Skeletal muscle tissue (tissue), 3 donors: ENCODE measurements at regions not wholly inside any gene's neighbourhood (a gene's known extent, or its start where the extent isn't known, plus 50 kb on each side); places are given as distances from the start of the nearest gene placed in this dataset.

ENCODE experiments used
- H3K27ac ChIP-seq: one replicate; pipeline ENCODE4 v1.7.0; 2013; ENCODE audit warnings: mild to moderate bottlenecking, low read depth, low read length, inconsistent platforms
- H3K27me3 ChIP-seq, 3 donors: one replicate each; pipeline ENCODE4 v1.7.0; 2013; ENCODE audit warnings: low read length in 3 of 3; ENCODE audit not compliant: control insufficient read depth in 3 of 3, insufficient read depth in 3 of 3
- H3K36me3 ChIP-seq, 3 donors: one replicate each; pipeline ENCODE4 v1.7.0; 2013; ENCODE audit warnings: low read length in 3 of 3; ENCODE audit not compliant: control insufficient read depth in 3 of 3, insufficient read depth in 3 of 3
- H3K4me1 ChIP-seq, 3 donors: one replicate each; pipeline ENCODE4 v1.7.0; 2013; ENCODE audit warnings: low read length in 3 of 3, mild to moderate bottlenecking in 3 of 3; ENCODE audit not compliant: control insufficient read depth in 3 of 3, insufficient read depth in 3 of 3
- H3K4me3 ChIP-seq, 3 donors: one replicate each; pipeline ENCODE4 v1.7.0; 2013; ENCODE audit warnings: low read length in 3 of 3
- H3K9ac ChIP-seq, 3 donors: one replicate each; pipeline ENCODE4 v1.7.0; 2013; ENCODE audit warnings: low read length in 3 of 3, mild to moderate bottlenecking in 3 of 3, moderate library complexity in 2 of 3, low read depth in 1 of 3
- H3K9me3 ChIP-seq, 3 donors: one replicate each; pipeline ENCODE4 v1.7.0; 2013; ENCODE audit warnings: low read length in 3 of 3; ENCODE audit not compliant: control insufficient read depth in 3 of 3
- donor health status: Osteomylitis.

DNA sequence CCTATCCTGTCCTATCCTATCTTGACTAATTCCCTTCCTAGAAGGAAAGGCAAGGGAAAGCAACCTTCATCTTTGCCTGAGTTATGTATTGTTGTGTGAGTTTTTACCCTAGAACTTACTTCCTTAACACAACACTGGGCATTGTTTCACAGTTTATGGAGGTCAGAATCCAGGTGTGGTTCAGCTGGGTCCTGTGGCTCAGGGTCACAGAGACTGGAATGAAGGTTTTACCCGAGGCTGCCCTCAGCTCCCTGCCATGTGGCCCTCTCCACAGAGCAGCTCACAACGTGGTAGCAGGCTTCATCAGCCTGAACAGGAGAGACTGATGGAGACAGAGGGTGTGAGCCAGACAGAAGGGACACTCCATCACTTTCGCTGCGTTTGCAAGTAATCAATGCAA lies 140.5 kb downstream of the FCRL5 start:
- Histone ChIP-seq H3K9me3 (no peaks in the 10 kb centered on the region), H3K27me3 (peaks cover 0 to 2% (median 0%) of the 10 kb centered on the region in 3 donors), H3K4me1 (no peaks in the 10 kb centered on the region), H3K9ac (no peak overlapping the region), H3K27ac (no peak overlapping the region), H3K4me3 (no peak overlapping the region), H3K36me3 (no peaks in the 10 kb centered on the region)

DNA sequence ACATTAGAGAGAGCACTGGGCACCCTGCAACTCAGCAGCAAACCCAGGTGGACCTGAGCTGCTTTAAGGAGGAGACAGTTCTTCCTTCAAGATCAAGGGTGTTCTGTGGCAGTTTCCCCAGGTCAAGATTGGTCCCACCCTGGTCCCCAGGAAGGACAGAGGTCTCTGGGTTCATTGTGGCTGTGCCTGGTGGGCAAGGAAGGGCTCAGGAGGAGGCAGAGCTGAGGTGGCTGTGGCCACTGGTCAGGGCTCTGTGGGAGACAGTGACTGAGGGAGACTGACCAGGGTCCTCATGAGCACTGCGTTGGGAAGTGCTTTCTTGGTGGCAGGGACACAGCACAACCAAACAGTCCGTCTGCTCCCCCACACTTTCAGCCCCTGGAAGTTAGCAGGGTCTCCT lies 141.3 kb downstream of the FCRL5 start:
- no peak overlapping the region for H3K9ac ChIP-seq
- H3K36me3 ChIP-seq: no peaks in the 10 kb centered on the region
- no peak overlapping the region for H3K27ac ChIP-seq
- no peaks in the 10 kb centered on the region for H3K9me3 ChIP-seq
- no peak overlapping the region for H3K4me3 ChIP-seq
- peaks cover 0 to 2% (median 0%) of the 10 kb centered on the region in 3 donors for H3K27me3 ChIP-seq
- H3K4me1 ChIP-seq: no peaks in the 10 kb centered on the region

DNA sequence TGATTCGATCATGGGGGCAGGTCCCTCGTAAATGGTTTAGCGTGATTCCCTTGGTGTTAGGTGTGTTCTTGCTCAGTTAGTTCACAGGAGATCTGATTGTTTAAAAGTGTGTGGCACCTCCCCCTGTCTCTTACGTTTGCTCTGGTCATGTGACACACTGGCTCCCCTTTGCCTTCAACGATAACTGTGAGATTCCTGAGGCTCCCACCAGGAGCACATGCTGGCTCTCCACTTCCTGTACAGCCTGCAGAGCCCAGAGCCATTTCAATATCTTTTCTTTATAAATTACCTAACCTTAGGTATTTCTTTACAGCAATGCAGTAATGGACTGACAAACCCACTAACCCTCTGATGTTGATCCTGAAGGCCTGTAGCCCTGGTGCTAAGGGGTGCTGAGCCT lies 141.9 kb downstream of the FCRL5 start:
- Histone ChIP-seq H3K36me3 (no peaks in the 10 kb centered on the region), H3K27me3 (peaks cover 0 to 1% (median 0%) of the 10 kb centered on the region in 3 donors), H3K27ac (no peak overlapping the region), H3K4me1 (no peaks in the 10 kb centered on the region), H3K9me3 (no peaks in the 10 kb centered on the region), H3K9ac (no peak overlapping the region), H3K4me3 (no peak overlapping the region)

DNA sequence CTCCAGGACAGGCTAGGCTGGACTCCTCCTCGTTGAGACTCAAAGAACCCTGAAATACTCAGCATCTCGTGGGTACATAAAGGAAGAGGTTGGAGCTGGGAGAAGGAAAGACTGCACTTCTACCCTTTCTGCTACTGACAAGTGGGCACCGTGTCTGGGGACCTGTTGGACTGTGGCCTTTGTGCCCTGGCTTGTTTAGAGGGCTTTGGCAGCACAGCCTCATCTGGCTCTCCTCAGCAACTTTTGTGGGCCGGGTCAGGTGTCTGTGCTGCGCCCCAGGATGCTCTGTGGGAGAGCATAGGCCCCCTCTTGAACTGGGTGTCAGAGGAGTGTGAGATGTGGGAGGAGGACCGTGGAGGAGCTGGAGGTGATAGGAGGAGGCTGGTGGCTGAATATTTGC lies 142.4 kb downstream of the FCRL5 start:
- Histone ChIP-seq H3K4me3 (no peak overlapping the region), H3K36me3 (no peaks in the 10 kb centered on the region), H3K27ac (no peak overlapping the region), H3K4me1 (no peaks in the 10 kb centered on the region), H3K27me3 (no peaks in the 10 kb centered on the region), H3K9ac (no peak overlapping the region), H3K9me3 (no peaks in the 10 kb centered on the region)

DNA sequence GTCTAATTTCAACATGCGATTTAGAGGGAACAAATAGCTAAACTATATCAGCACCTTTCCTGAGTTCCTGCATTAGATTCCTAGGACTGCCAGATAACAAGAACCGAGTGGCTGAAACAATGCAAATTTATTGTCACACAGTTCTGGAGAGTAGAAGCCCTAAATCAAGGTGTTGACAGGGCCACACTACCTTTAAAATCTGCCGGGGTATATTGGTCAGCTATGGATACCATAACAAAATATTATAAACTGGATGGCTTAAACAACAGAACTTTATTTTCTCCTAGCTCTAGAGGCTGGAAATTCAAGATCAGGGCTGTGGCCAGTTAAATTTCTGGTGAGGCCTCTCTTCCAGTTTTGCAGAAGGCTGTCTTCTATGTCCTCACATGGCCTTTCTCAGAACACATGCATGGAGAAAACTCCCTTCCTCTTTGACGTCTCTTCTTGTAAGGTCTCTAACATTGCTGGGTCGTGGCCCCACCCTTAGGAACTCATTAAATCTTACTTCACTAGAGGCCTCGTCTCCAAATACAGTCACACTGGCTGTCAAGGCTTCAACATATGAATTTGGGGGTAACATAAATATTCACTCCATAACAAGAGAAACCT lies 144.3 kb downstream of the FCRL5 start:
- Histone ChIP-seq H3K9me3 (no peaks in the 10 kb centered on the region), H3K9ac (no peak overlapping the region), H3K27me3 (no peaks in the 10 kb centered on the region), H3K27ac (no peak overlapping the region), H3K4me3 (no peak overlapping the region), H3K4me1 (no peaks in the 10 kb centered on the region), H3K36me3 (no peaks in the 10 kb centered on the region)

DNA sequence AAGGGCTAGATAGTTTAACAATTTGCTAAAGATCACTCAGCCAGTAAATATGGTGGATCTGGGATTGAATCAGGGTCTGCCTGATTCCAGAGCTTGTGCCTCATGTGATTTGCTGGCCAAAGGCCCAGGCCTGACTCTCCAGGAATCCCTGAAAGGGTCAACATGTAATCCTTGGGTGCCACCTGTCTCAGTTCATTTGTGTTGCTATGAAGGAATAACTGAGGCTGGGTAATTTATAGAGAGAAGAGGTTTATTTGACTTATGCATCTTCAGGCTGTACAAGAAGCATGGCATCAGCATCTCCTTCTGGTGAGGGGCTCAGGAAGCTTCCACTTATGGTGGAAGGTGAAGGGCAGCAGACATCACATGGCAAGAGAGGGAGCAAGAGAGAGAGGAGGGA lies 144.9 kb downstream of the FCRL5 start:
- Histone ChIP-seq H3K27me3 (no peaks in the 10 kb centered on the region), H3K4me3 (no peak overlapping the region), H3K36me3 (no peaks in the 10 kb centered on the region), H3K9ac (no peak overlapping the region), H3K27ac (no peak overlapping the region), H3K9me3 (no peaks in the 10 kb centered on the region), H3K4me1 (no peaks in the 10 kb centered on the region)

DNA sequence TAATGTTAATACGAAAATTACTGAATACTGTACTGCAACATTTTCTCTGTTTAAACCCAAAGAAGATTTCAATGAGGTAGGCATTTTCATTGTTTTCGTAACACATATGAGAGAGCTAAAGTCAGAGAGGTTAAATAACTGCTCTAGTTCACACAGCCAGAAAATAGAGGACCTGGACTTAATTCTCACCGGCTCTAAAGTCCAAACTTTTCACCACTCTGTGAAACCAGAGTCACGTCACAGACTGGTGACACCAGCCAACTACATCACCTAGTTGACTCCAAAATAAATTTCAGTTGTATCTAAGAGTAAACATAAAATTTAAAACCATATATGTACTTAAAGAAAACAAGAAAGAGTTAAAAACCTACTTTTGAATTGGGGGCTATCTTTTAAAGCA lies 146.7 kb downstream of the FCRL5 start:
- Histone ChIP-seq H3K9ac (no peak overlapping the region), H3K9me3 (no peaks in the 10 kb centered on the region), H3K27ac (no peak overlapping the region), H3K4me1 (no peaks in the 10 kb centered on the region), H3K4me3 (no peak overlapping the region), H3K36me3 (no peaks in the 10 kb centered on the region), H3K27me3 (peaks cover 0 to 5% (median 5%) of the 10 kb centered on the region in 3 donors)

DNA sequence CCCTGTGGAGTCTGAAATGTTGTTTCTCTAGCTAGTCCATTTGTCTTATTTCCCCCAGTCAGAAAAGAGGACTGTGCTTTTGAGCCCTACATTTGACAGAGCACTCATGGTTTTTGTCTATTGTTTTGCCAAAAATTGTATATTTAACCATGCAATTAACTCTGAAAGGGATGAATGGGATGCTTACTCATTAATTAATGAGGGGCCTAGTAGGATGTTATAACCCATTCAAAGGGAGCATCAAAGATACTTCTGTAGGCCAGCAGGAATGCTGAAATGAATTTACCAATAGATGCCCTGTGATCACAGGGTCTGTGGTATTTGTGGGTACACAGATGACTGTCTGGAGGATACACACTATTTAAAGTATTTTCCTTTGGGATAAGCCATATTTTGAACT lies 147.7 kb downstream of the FCRL5 start:
- Histone ChIP-seq H3K4me3 (no peak overlapping the region), H3K4me1 (no peaks in the 10 kb centered on the region), H3K9me3 (no peaks in the 10 kb centered on the region), H3K9ac (no peak overlapping the region), H3K27me3 (peaks cover 0 to 9% (median 5%) of the 10 kb centered on the region in 3 donors), H3K36me3 (no peaks in the 10 kb centered on the region), H3K27ac (no peak overlapping the region)

DNA sequence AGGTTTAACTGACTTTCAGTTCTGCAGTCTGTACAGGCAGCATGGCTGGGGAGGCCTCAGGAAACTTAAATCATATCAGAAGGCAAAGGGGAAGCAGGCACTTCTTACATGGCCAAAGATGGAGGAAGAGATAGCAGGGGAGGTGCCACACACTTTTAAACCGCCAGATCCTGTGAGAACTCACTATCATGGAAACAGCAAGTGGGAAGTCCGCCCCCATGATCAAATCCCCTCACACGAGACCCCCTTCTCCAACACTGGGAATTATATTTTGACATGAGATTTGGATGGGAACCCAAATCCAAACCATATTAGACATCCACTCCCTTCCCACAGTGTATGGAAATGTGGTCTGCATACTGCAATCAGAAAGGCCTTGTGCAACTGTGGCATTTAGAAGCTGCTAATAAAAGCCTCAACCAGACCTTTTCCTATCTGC lies 148.2 kb downstream of the FCRL5 start:
- no peaks in the 10 kb centered on the region for H3K9me3 ChIP-seq
- H3K4me3 ChIP-seq: no peak overlapping the region
- no peak overlapping the region for H3K9ac ChIP-seq
- H3K27ac ChIP-seq: no peak overlapping the region
- H3K36me3 ChIP-seq: no peaks in the 10 kb centered on the region
- peaks cover 0 to 9% (median 5%) of the 10 kb centered on the region in 3 donors for H3K27me3 ChIP-seq
- H3K4me1 ChIP-seq: no peaks in the 10 kb centered on the region

DNA sequence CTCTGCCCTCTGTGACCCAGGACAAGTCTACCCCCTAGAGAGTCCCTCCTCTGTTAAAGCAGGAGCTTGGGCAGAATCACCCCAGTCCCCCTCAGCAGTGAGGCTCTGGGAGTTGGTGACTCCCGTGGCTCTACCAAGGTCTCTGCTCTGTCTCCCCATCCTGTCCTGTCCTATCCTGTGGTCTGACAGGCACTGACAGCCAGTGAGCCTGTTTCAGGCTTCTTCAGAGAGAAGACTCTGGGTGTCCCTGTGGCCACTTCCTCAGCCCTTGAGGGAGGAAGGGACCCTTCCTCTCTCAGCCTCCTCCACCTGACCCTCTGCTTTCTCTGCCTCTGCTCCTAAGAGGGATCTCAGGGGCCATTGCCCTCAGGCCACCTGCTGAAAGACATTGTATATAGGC lies 148.7 kb downstream of the FCRL5 start:
- Histone ChIP-seq H3K27me3 (peaks cover 0 to 9% (median 5%) of the 10 kb centered on the region in 3 donors), H3K4me1 (no peaks in the 10 kb centered on the region), H3K4me3 (no peak overlapping the region), H3K36me3 (no peaks in the 10 kb centered on the region), H3K27ac (no peak overlapping the region), H3K9me3 (no peaks in the 10 kb centered on the region), H3K9ac (no peak overlapping the region)
